ENCODE measurements at regions not wholly inside any gene's neighbourhood (a gene's known extent, or its start where the extent isn't known, plus 50 kb on each side); places are given as distances from the start of the nearest gene placed in this dataset.

GRCh38 chr3:95607926-95608325, 1206.5 kb upstream of the EPHA6 start:
- Histone ChIP-seq H3K36me3 (no peaks in the 10 kb centered on the region), H3K9me3 (peaks cover 7 to 33% (median 18%) of the 10 kb centered on the region in 4 donors), H3K27me3 (no peaks in the 10 kb centered on the region), H3K4me1 (no peaks in the 10 kb centered on the region), H3K4me3 (no peak overlapping the region), H3K27ac (no peak overlapping the region)
- 59 to 82% (median 76%) methylated on average over 1 of the region's 1 CpG for WGBS, 5 donors
- TF ChIP-seq POLR2A (IDR thresholded peaks at IDR 0.05): no peak
- no peak for TF ChIP-seq EP300 (IDR thresholded peaks at IDR 0.05)
- TF ChIP-seq, protein P1, sequence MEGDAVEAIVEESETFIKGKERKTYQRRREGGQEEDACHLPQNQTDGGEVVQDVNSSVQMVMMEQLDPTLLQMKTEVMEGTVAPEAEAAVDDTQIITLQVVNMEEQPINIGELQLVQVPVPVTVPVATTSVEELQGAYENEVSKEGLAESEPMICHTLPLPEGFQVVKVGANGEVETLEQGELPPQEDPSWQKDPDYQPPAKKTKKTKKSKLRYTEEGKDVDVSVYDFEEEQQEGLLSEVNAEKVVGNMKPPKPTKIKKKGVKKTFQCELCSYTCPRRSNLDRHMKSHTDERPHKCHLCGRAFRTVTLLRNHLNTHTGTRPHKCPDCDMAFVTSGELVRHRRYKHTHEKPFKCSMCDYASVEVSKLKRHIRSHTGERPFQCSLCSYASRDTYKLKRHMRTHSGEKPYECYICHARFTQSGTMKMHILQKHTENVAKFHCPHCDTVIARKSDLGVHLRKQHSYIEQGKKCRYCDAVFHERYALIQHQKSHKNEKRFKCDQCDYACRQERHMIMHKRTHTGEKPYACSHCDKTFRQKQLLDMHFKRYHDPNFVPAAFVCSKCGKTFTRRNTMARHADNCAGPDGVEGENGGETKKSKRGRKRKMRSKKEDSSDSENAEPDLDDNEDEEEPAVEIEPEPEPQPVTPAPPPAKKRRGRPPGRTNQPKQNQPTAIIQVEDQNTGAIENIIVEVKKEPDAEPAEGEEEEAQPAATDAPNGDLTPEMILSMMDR (IDR thresholded peaks at IDR 0.05): no peak
- TF ChIP-seq POLR2AphosphoS5 (IDR thresholded peaks at IDR 0.05): no peak
- intact Hi-C loops (cut with DNase I; ENCODE audit: low total_unique reads): no loop called here
- no peak for DNase-seq

- Histone ChIP-seq H3K9me3 (peaks cover 7 to 33% (median 18%) of the 10 kb centered on the region in 4 donors), H3K27me3 (no peaks in the 10 kb centered on the region), H3K4me3 (no peak overlapping the region), H3K27ac (no peak overlapping the region), H3K36me3 (no peaks in the 10 kb centered on the region), H3K4me1 (no peaks in the 10 kb centered on the region)
- no peak for DNase-seq
- intact Hi-C loops (cut with DNase I; ENCODE audit: low total_unique reads): no loop called here
- TF ChIP-seq, protein P1 (IDR thresholded peaks at IDR 0.05): no peak
- TF ChIP-seq EP300 (IDR thresholded peaks at IDR 0.05): no peak
Measured at GRCh38 chr3:95609411-95609810, 1205.0 kb upstream of the EPHA6 start.

DNA sequence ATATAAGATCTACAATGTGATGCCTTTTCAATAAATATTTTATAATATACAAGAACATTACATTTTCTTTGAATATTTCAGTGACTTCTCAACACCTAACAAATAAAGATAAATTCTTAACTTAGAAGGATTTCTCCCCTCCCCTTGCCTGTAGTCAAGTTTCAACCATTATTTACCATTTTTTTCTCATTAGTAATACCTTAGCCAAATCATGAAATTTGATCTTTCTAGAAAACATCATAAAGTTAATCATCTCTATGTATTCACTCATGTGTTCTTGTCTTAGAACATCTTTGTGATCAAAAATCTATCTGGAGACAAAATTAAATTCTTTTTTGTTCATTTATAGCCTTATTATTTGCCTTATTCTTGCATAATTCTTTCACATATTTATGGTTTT, 1201.8 kb upstream of the EPHA6 start:
- no peak overlapping the region for H3K27ac ChIP-seq
- intact Hi-C loops (cut with DNase I; ENCODE audit: low total_unique reads): no loop called here
- TF ChIP-seq EP300 (IDR thresholded peaks at IDR 0.05): no peak
- TF ChIP-seq POLR2A (IDR thresholded peaks at IDR 0.05): no peak
- no peak for TF ChIP-seq POLR2AphosphoS5 (IDR thresholded peaks at IDR 0.05)
- TF ChIP-seq, protein P1 (IDR thresholded peaks at IDR 0.05): no peak

DNA sequence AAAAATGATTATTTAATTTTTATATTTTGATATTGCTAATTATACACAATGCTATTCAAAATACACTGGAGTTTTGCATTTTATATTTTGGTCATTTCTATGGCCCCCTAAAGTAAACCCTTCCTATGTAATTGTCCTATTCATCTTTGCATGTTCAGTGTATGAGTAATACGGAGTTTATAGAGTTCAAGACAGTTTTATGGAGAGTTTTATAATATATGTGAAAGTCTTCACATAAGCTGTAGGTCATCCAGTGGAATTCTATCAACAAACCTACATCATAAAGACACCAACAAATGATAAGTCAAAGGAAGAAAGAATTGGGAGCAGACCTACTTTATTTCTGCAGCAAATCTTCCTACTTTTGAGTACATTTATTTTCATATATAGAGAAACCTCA, 1200.4 kb upstream of the EPHA6 start:
- intact Hi-C loops (cut with DNase I; ENCODE audit: low total_unique reads): no loop called here
- H3K27ac ChIP-seq: no peak overlapping the region
- peaks cover 0 to 5% (median 0%) of the 10 kb centered on the region in 4 donors for H3K9me3 ChIP-seq
- H3K36me3 ChIP-seq: no peaks in the 10 kb centered on the region
- TF ChIP-seq POLR2A (IDR thresholded peaks at IDR 0.05) (no peak), POLR2AphosphoS5 (IDR thresholded peaks at IDR 0.05) (no peak), EP300 (IDR thresholded peaks at IDR 0.05) (no peak)
- TF ChIP-seq, protein P1 (IDR thresholded peaks at IDR 0.05): no peak
- H3K4me1 ChIP-seq: no peaks in the 10 kb centered on the region
- no peaks in the 10 kb centered on the region for H3K27me3 ChIP-seq
- no peak for DNase-seq
- no peak overlapping the region for H3K4me3 ChIP-seq
- 51 to 83% (median 71%) methylated on average over 1 of the region's 1 CpG for WGBS, 5 donors

More for the DNA sequence above, 1201.8 kb upstream of the EPHA6 start:
- Histone ChIP-seq H3K27me3 (no peaks in the 10 kb centered on the region), H3K36me3 (no peaks in the 10 kb centered on the region), H3K4me1 (no peaks in the 10 kb centered on the region), H3K9me3 (peaks cover 2 to 16% (median 7%) of the 10 kb centered on the region in 4 donors), H3K4me3 (no peak overlapping the region)
- DNase-seq: no peak

Measured in stomach (tissue), 8 donors.